ENCODE measurements at regions not wholly inside any gene's neighbourhood (a gene's known extent, or its start where the extent isn't known, plus 50 kb on each side); places are given as distances from the start of the nearest gene placed in this dataset.

DNA sequence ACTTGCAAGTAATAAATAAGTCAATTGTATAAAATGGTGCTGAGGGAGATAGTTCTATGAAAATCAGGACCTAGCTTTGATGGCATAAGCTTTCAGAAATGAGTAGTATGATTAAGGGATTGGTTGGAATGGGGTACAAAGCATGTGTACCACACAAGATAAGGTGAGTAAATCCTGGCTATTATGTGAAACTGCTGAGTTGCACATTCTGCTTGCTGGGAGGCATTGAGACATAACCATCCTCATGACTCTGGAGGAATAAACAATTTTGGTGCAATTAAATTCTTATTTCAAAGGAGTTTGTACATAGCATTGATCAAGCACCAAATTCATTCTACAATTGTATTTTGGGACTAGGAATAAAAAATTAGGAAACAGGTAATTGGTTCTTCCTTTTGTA, 755.2 kb upstream of the ACO1 start:
- DNase-seq (ENCODE audit: low read depth in 2 of 3, low spot score in 1 of 3) = no peak

DNA sequence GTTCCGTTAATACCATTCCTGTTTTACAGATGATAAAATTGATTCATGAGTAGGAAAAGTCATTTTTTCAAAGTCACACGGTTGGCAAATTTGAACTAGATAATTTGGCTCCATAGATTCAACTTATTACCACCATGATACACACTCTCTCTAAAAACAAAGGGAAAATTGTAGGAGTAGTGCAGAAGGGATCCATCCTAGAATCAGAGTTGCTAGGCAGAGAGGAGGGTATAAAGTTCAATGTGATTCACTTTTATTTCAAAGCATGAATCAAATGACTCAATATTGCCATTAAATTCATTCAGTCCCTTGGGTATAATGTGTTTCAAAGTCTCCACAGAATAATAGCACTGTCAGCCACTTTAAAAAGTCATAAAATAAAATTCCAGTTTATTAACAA, 747.2 kb upstream of the ACO1 start:
- DNase-seq (ENCODE audit: low read depth in 2 of 3, low spot score in 1 of 3) = no peak

DNA sequence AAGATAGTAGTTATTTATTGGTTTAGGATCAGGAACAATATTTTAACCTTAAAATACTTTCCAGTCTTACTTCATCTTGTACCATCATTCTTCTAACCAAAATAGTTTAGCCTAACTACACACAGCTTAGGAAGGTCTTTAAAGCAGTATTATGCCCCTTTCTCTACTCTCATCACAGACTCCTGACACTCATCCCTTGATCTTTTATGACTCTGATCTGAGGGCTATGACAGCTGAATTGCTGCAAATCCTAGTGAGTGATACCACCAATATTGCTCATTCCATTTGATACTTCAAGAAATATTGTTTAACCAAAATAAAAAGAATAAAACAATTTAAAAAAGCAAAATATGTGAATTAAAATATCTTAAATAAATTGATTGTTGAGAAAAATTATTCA, 746.6 kb upstream of the ACO1 start:
- DNase-seq (ENCODE audit: low read depth in 2 of 3, low spot score in 1 of 3) = no peak

DNA sequence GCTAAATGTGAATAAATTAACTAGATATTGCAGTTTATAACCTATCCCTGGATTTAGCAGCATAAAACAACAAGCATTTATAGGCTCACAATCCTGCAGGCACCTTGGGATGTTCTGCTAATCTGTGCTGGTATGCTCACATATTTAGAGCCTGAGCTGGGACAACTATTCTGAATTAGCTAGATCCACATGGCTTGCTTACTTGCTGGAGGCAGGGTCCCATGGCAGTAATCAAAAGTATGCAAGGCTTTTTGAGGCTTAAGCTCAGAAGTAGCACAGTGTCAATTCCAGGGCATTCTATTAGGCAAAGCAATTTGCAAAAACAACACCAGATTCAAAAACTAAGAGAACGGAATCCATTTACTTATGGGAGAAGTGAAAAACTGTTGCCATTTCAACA, 745.0 kb upstream of the ACO1 start:
- no peak for DNase-seq (ENCODE audit: low read depth in 2 of 3, low spot score in 1 of 3)

DNA sequence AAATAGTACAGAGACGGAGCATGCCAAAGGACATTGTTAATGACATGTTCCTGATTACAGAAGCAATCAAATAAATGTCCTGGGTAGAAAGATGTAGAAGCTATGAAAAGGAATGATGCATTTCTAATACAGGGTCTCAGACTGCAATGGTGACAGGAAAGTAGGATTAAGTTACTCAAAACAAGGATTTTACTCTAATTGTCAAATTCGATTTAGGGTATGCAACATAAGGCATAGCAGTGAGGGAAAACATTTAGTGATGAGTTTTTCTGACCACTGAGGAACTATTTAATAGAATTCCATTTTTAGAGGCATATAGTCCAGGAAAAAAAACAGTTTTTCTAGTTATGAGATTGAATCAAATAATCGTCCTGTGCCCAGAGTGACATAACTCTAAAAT, 715.1 kb upstream of the ACO1 start:
- no peak for DNase-seq (ENCODE audit: low read depth in 2 of 3, low spot score in 1 of 3)

DNA sequence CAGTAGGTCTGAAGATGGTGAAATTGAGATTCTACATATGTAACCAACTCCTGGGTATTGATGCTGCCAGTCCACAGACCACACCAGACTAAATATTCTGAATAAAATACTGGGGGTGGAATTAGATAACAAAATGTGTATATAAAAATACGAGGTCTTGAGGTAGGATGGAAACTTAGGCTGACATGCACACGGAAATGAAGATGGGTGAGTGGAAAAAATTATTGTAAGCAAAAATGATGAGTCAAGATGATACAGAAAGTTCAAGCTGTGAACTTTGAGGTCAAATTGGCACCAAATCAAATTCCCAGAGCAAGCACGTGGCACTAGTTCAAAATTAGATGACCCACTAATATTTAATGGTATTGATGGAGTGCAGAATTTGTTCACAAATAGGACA, 713.4 kb upstream of the ACO1 start:
- no peak for DNase-seq (ENCODE audit: low read depth in 2 of 3, low spot score in 1 of 3)

DNA sequence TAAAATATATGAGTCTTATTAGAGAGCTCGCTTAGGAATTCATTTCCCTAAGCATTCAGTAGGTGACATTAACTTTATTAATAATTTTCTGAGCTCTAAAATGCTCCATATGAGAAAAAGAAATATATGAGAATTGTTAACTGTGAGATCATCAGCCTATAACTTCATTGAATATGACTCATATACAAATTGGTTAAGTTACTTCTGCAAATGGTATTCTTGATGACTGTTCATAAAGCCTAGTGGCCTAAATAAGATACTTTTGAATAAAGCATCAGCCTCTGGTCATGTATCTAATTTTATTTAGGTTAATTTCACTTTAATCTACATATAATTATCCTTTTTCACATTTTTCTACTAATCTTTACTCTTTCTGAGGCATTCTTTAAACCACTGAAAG, 710.2 kb upstream of the ACO1 start:
- no peak for DNase-seq (ENCODE audit: low read depth in 2 of 3, low spot score in 1 of 3)

DNA sequence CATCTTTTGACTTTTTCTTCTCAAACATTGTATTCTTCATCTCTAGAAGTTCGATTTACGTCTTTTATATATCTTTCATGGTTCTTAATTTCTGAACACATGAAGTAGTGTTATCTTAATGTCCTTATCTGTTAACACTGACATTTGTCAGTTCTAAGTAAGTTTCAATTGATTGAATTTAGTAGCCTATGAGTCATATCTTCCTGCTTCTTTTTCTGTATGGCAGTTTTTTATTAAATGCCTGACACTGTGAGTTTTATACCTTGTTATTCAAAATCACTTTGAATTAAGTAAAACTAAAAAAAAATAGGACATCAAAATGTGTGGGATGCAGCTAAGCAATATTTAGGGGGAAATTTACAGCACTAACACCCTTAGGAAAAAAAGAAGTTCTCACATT, 707.0 kb upstream of the ACO1 start:
- no peak for DNase-seq (ENCODE audit: low read depth in 2 of 3, low spot score in 1 of 3)

DNA sequence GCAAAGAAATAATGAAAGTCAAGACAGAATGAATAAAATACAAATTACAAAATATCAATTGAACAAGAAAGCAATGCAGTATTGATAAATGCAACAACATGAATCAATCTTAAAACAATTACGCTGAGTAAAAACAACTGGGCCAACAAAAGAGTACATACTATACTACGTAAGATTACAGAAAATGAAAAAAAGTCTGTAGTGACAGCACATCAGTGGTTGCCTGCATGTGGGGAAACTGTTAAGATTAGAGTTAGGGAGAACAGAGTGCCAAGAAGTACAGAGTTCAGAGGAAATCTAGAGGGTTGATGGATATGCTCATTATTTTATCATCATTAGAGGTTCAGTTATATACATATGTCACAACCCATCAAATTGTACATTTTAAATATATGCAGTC, 706.6 kb upstream of the ACO1 start:
- DNase-seq (ENCODE audit: low read depth in 2 of 3, low spot score in 1 of 3) = no peak

DNA sequence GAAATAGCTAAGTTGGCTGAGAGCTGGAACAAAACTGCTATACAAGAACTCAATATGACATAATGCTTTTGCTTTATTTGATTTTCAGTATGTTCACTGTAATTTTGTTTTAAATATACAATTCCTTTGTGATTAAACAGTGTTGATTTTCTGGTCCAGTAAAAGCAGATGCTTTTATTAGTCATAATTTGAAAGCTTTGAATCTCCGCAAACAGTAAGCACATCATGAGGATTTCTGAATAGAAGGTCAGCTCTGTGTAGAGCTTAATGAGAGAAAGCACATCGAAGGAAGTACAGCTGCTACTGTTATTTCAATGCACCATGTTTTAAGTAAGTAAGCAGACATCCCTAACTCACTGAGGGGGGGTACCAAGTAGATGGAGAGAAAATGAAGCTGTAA, 701.3 kb upstream of the ACO1 start:
- no peak for DNase-seq (ENCODE audit: low read depth in 2 of 3, low spot score in 1 of 3)

DNA sequence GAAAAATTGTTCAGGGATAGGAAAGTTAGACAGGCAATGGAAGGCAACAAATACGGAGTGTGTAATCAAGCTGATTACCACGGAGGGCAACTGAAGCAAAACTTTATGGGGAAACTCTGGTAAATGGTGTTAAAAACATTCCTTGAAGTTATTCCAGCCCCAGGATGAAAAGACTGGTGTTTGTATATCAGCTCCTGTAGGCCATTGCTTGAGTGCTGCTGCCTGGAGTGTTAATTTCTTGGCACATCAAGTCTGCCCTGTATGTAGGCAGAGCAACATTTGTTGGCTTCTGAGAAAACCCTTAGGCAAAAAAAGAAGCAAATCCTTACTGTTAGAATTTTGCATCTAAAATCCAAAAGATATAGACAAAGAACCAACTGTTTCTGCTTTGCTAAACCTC, 686.5 kb upstream of the ACO1 start:
- DNase-seq (ENCODE audit: low read depth in 2 of 3, low spot score in 1 of 3) = no peak

DNA sequence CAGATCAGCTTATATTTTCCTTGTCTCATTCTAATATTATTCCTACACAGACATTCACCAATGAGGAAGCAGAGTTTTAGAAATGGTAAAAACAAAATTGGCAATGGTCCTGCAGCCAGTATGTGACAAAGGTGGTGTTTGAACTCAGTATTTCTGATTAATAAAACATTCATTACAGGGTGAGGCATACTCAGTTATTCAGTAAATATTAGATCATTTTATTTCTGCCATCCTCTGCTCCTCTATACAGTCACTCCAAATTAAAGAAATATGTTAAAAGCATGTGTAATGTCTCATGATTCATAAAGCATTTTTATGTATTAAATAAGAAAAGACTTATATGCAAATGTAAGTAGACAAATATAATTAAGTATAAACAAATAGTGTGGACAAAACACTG, 684.6 kb upstream of the ACO1 start:
- no peak for DNase-seq (ENCODE audit: low read depth in 2 of 3, low spot score in 1 of 3)

DNA sequence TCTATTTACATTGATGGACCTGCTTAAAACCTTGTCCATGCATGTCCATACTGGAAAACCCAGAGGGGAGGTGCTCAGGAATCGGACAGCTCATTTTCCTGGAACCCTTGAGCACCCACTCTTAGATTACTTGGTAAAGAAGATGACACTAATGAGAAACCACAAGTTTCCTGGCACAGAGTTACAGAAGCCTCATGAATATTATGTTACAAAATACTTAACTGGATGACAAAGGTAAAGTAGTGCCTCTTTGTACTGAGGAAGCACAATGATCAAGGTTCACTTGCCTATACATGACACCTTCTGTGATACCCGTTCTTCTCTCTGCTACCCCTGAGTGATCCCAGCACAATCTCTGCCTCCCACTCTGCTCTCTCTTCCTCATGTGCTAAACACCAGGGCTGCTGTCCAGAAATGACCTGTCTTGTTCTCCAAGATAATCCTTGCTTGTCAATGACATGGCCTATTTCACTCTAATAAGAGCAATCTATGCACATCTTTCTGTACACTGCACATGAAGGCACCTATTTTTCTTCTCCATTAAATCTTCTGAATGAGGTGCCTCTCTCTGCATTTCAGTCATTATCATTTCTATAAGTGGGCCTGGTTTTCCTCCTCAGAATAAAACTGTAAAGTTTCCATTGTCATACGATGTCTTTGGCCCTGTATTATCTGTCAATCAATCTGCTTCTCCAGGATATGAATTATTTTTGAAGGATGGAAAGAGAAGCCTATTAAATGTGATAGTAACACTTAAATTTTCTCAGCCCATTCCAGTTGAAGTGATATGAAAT, 684.0 kb upstream of the ACO1 start:
- DNase-seq (ENCODE audit: low read depth in 2 of 3, low spot score in 1 of 3) = no peak

DNA sequence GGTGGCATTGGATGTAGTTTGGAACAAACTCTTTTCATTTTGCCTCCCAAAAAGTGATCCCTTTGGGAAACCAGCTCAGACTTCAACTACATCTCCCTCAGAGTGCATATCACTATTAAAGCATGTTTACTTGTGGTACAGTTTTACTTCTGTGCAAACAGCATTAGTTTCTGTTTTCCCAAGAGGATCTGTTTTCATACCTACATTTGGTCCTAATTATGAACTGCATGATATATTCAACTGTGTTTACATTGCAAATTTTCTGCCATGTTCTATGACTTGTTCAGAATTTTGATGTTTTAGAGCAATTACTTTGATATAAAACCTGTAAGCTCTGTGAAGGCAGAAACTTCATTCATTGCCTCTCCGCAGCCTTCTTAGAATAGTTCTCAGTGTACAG, 681.5 kb upstream of the ACO1 start:
- no peak for DNase-seq (ENCODE audit: low read depth in 2 of 3, low spot score in 1 of 3)

DNA sequence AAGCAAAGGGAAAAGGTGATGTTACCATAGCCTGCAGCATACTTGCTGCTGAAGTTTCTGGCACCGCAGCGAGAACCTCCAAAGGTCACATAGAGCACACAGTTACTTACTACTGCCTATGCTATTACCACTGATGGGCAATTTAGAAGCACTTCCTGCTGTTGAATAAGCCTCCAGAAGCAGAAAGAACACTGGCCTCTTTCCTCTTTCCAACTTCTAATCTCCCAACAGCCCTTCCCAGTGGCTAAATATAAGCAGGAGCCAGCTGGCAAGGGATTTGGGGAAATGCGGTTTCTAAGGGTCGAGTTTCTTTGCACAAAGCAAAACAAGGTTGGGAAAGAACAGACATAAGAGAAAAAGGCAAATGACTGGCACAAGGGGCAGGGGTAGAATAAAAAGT, 669.2 kb upstream of the ACO1 start:
- DNase-seq (ENCODE audit: low read depth in 2 of 3, low spot score in 1 of 3) = no peak

DNA sequence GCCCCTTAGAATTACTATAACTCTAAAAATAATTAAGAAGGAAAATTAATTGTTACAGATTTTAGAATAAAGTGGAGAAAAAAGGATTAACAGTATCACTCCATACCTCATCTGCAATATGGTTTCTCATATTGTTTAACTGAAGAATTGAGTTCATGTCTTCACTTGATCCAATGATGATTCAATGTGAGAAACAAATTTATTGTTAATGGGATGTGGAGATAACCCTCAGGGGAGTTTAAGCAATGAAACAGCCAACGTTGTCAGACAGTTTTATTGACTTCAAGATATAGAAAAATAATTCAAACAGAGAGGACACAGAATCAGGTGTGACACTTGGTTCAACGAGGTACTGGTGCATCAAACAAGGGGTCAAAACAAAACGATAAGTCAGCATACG, 665.2 kb upstream of the ACO1 start:
- DNase-seq (ENCODE audit: low read depth in 2 of 3, low spot score in 1 of 3) = no peak

DNA sequence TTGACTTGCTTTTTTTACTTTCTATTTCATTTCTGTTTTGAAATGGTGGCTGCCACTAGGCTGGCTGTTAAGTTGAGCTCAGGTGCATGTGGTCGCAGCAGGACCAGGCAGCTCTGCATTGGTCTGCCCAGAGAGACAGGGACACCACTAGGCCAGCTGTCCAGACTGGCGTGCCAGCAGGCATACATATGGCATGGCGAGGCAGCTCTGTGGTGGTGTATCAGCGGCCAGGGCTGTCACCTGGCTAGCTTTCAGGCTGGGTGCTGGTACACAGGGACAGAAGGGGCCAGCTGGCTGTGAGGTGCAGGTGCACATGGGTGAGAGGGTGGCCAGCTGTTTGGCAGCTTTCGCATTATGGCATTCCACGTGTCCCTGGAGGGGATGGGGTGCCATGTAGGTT, 654.0 kb upstream of the ACO1 start:
- DNase-seq (ENCODE audit: low read depth in 2 of 3, low spot score in 1 of 3) = no peak

DNA sequence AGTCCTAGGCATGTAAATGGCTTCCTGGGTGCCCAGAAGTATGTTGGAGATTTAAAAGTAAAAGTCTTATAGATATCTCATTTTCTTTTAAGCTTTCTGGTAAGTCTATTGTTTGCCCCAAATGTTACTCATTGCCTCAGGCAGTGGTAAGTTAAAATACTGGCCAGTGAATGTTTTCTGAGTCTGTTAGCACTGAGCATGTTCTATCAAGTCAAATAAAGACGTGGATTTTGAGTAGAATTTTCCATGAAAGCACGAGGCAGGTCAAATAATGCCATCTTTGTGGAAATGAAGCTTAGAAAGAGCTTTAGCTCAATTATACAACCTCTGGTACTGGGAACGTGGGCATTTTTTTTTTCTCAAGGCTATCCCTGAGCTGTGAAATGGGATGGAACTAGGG, 651.3 kb upstream of the ACO1 start:
- DNase-seq (ENCODE audit: low read depth in 2 of 3, low spot score in 1 of 3) = no peak

DNA sequence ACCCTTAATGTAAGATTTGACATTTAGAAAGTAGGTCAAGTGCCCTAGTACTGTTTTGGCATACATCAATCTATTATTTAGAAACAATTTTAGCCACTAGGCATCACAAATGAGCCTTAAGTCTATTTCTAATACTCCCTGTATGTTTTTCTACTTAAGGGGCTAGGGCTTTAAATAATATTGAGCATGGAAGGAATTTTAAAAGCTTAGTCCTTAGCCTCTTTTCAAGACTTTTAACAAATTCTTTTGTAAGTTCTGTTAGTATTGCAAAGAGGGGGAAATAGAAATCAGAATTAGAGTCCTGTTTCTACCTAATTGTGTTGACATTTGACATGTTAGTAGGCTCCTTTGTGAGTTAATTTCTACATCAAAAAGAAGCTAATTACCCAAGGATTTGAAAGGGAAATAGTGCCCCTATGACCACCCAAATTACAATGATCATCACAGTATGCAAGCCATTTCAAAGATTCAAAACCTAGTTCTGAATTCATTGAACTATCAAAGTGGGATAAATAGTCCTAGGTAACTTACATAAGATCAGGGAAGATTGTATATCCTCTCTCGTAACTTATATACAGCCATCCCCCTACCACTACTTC, 647.8 kb upstream of the ACO1 start:
- DNase-seq (ENCODE audit: low read depth in 2 of 3, low spot score in 1 of 3) = no peak

DNA sequence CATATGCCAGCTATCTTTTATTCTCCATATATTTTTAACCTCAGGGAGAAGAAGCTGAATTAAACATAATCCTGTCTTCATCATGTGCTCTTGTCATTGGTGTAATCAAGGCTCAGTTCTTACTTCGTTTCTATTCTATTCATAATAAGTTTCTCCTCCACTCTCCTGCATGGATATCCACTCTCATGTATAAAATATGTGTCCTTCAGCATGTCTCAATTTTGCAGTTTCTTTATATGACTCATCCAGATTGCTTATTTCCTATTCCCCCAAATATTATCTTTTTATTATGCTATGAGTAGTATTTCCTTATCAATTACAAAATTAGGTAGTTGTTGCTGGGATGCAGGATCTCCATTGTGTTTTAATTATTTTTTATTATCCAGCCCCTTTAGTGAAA, 643.7 kb upstream of the ACO1 start:
- no peak for DNase-seq (ENCODE audit: low read depth in 2 of 3, low spot score in 1 of 3)

DNA sequence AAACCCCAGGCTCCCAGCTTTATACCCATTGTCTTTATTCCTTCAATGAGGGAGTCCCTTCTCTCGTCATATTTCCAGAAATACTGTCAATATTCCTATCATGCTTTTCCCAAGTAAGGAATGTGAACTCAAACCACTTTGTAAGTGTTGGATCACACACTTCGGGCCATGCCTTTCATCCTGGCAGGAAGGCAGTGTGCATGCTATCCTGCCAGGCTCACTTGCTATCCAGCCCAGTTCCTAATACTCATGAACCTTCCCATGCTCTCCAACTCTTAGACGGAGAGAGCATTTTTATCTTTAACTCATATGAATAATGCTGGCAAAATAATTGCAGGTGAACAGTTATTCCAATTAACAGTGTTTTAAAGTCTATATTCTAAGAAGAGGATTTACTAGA, 639.9 kb upstream of the ACO1 start:
- no peak for DNase-seq (ENCODE audit: low read depth in 2 of 3, low spot score in 1 of 3)

DNA sequence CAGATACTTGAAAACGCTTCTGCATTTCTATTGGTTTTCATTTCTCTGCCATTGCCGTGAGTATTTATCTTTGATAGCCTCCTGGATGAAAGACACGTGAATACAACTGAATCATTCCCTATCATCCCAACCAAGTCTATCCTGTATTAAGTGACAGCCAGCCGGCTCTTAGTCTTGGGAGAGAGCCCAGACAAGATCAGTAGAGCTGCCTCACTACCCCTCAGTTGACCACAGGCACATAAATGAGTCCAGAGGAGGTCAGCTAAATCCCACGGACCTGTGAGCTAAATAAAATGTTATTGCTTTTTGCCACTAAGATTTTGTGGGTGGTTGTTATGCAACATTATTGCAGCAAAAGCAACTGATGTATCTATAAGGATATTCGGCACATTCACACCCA, 639.0 kb upstream of the ACO1 start:
- DNase-seq (ENCODE audit: low read depth in 2 of 3, low spot score in 1 of 3) = no peak

DNA sequence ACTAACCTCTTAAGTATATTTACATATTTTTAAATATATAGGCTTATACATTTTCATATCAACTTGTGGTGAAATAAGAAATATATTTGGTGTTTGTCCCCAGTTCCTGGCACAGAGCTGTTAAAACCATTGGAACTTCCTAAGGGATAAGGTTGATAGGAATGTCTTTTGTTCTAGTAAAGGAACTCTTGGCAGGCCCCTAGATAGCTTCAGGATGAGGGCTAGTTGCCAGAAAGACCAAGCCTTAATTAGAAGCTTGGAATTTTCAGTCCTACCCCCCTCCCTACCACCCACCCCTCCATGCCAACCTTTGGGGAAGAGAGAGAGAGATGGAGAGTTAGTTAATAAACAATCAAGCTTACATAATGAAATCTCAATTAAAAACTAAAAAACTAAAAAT, 638.6 kb upstream of the ACO1 start:
- DNase-seq (ENCODE audit: low read depth in 2 of 3, low spot score in 1 of 3) = no peak
